Panc1 (cell line): ENCODE measurements at regions not wholly inside any gene's neighbourhood (a gene's known extent, or its start where the extent isn't known, plus 50 kb on each side); places are given as distances from the start of the nearest gene placed in this dataset.

Source experiments
- ATAC-seq: fragments of 200-7000 bp; cut with Tn5 transposase; 2 replicates; pipeline ENCODE4 v1.9.1; 2020; ENCODE audit warnings: mild to moderate bottlenecking, moderate library complexity
- BruUV-seq: library from RNA; stranded (reverse); fragments of 400-500 nt; replicated peaks from 2 replicates; lab custom pipeline; 2021; lab: Mats Ljungman, UMichigan
- CTCF ChIA-PET: fragments of 300-600 bp; sonication (Branson Sonifier 250); formaldehyde crosslinking; loops from one replicate; lab custom pipeline; 2022; ENCODE audit warnings: antibody characterized with exemption; lab: Charles Lee
- POLR2A ChIA-PET: fragments of 300-600 bp; sonication (Branson Sonifier 250); formaldehyde crosslinking; loops from one replicate; lab custom pipeline; 2022; ENCODE audit warnings: antibody characterized with exemption; lab: Charles Lee
- DNase-seq: peaks from one replicate; pipeline ENCODE4 v3.0.0-alpha.2; 2010; ENCODE audit warnings: low read depth, low spot score
- H3K27ac ChIP-seq: 2 replicates; pipeline ENCODE4 v1.5.1; 2011; ENCODE audit warnings: mild to moderate bottlenecking, low read length, inconsistent platforms
- H3K27me3 ChIP-seq: fragments of 200-500 bp; sonication (Bioruptor generic); 2 replicates; pipeline ENCODE4 v1.6.0; 2014; ENCODE audit warnings: low read length, inconsistent platforms; ENCODE audit not compliant: control insufficient read depth, insufficient read depth
- H3K36me3 ChIP-seq: fragments of 200-500 bp; sonication (Bioruptor generic); 2 replicates; pipeline ENCODE4 v1.5.1; 2014; ENCODE audit warnings: inconsistent platforms, mild to moderate bottlenecking, low read length, moderate library complexity; ENCODE audit not compliant: control insufficient read depth, insufficient read depth
- H3K4me1 ChIP-seq: 2 replicates; pipeline ENCODE4 v1.5.1; 2011; ENCODE audit warnings: inconsistent platforms, mild to moderate bottlenecking, low read length, moderate library complexity; ENCODE audit not compliant: control insufficient read depth, insufficient read depth
- H3K4me3 ChIP-seq, 2 experiments: 2 replicates each; pipeline ENCODE4 v1.5.1; 2011 to 2012; ENCODE audit warnings: low read depth in 2 of 2, low read length in 2 of 2, mild to moderate bottlenecking in 2 of 2, inconsistent platforms in 1 of 2, moderate library complexity in 1 of 2
- H3K9me3 ChIP-seq: fragments of 200-500 bp; sonication (Bioruptor generic); 2 replicates; pipeline ENCODE4 v1.5.1; 2014; ENCODE audit warnings: low read depth, mild to moderate bottlenecking, inconsistent platforms, low read length, moderate library complexity; ENCODE audit not compliant: control insufficient read depth, insufficient read depth
- POLR2AphosphoS5 ChIP-seq: IDR thresholded peaks from 2 replicates; pipeline ENCODE4 v1.6.1; 2012; ENCODE audit warnings: mild to moderate bottlenecking, low read depth, low read length, moderate library complexity
- SIN3A ChIP-seq: IDR thresholded peaks from 2 replicates; pipeline ENCODE4 v1.6.1; 2012; ENCODE audit warnings: low read depth, mild to moderate bottlenecking, low read length, moderate library complexity, borderline replicate concordance; ENCODE audit not compliant: insufficient read depth
- TCF7L2 ChIP-seq: IDR thresholded peaks from 2 replicates; pipeline ENCODE4 v1.6.1; 2011; ENCODE audit warnings: mild to moderate bottlenecking, low read depth, low read length, inconsistent platforms
- in situ Hi-C: cut with HindIII; loops from 2 replicates; pipeline ENCODE4 v1.10.0; 2016; ENCODE audit warnings: low sequenced_read_pairs, low pct_unique_long_range_greater_than_20kb
- intact Hi-C: fragments of 100-400 bp; cut with micrococcal nuclease; formaldehyde crosslinking; loops from one replicate; pipeline ENCODE4 v1.10.0; 2022; ENCODE audit not compliant: unreplicated experiment
- TF ChIP-seq, protein P1 (sequence below): fragments of 450-650 bp; IDR thresholded peaks from 2 replicates; pipeline ENCODE4 v1.5.1; 2017; ENCODE audit warnings: mild to moderate bottlenecking
- TF ChIP-seq, protein P2 (sequence below), 2 experiments: IDR thresholded peaks; 2 replicates each; pipeline ENCODE4 v1.6.1; 2011 to 2012; ENCODE audit warnings: low read depth in 2 of 2, control low read depth in 1 of 2, low read length in 1 of 2, mild to moderate bottlenecking in 1 of 2, moderate library complexity in 1 of 2; ENCODE audit not compliant: insufficient read depth in 1 of 2

DNA sequence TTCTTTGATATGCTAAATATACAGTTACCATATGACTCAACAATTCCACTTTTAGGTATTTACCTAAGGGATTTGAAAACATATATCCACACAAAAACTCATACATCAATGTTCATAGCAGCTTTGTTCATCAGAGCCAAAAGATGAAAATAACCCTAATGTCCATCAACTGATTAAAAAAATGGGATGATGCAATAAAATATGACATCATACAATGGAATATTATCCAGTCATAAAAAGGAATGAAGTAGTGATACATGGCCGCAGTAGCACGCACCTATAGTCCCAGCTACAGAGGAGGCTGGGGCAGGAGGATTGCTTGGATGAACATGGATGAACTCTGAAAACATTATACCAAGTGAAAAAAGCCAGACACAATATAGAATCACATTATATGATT lies 101.4 kb upstream of the SIRPA start:
- in situ Hi-C loops (no loop called here), intact Hi-C loops (no loop called here)
- BruUV-seq: no TSS peak
- Histone ChIP-seq H3K4me3 (no peak overlapping the region), H3K4me1 (no peaks in the 10 kb centered on the region), H3K27ac (no peak overlapping the region), H3K36me3 (no peaks in the 10 kb centered on the region), H3K27me3 (peaks cover 27% of the 10 kb centered on the region), H3K9me3 (no peaks in the 10 kb centered on the region)
- no peak for DNase-seq
- TF ChIP-seq SIN3A (no peak), POLR2AphosphoS5 (no peak)
- TF ChIP-seq, protein P1, sequence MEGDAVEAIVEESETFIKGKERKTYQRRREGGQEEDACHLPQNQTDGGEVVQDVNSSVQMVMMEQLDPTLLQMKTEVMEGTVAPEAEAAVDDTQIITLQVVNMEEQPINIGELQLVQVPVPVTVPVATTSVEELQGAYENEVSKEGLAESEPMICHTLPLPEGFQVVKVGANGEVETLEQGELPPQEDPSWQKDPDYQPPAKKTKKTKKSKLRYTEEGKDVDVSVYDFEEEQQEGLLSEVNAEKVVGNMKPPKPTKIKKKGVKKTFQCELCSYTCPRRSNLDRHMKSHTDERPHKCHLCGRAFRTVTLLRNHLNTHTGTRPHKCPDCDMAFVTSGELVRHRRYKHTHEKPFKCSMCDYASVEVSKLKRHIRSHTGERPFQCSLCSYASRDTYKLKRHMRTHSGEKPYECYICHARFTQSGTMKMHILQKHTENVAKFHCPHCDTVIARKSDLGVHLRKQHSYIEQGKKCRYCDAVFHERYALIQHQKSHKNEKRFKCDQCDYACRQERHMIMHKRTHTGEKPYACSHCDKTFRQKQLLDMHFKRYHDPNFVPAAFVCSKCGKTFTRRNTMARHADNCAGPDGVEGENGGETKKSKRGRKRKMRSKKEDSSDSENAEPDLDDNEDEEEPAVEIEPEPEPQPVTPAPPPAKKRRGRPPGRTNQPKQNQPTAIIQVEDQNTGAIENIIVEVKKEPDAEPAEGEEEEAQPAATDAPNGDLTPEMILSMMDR: no peak
- TF ChIP-seq, protein P2, sequence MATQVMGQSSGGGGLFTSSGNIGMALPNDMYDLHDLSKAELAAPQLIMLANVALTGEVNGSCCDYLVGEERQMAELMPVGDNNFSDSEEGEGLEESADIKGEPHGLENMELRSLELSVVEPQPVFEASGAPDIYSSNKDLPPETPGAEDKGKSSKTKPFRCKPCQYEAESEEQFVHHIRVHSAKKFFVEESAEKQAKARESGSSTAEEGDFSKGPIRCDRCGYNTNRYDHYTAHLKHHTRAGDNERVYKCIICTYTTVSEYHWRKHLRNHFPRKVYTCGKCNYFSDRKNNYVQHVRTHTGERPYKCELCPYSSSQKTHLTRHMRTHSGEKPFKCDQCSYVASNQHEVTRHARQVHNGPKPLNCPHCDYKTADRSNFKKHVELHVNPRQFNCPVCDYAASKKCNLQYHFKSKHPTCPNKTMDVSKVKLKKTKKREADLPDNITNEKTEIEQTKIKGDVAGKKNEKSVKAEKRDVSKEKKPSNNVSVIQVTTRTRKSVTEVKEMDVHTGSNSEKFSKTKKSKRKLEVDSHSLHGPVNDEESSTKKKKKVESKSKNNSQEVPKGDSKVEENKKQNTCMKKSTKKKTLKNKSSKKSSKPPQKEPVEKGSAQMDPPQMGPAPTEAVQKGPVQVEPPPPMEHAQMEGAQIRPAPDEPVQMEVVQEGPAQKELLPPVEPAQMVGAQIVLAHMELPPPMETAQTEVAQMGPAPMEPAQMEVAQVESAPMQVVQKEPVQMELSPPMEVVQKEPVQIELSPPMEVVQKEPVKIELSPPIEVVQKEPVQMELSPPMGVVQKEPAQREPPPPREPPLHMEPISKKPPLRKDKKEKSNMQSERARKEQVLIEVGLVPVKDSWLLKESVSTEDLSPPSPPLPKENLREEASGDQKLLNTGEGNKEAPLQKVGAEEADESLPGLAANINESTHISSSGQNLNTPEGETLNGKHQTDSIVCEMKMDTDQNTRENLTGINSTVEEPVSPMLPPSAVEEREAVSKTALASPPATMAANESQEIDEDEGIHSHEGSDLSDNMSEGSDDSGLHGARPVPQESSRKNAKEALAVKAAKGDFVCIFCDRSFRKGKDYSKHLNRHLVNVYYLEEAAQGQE (IDR thresholded peaks at IDR 0.05; ENCODE audit: insufficient read depth in 1 of 2, low read depth in 2 of 2, low read length in 1 of 2): no peak
- POLR2A ChIA-PET: no interaction called here
- ATAC-seq: no peak
- CTCF ChIA-PET: no interaction called here

DNA sequence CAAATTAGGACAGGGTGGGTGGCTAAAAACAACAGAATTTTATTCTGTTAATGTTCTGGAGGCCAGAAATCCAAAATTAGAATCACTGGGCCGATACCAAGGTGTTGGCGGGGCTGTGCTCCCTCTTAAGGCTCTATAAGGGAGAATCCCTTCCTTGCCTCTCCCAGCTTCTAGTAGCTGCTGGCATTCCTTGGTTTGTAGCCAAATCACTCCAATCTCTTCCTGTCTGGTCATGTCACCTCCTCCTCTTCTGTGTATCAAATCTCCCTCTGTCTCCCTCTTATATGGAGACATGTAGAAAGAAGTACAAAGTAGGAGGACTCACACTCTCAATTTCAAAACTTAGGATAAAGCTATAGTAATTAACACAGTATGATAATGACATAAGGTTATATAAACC lies 102.9 kb upstream of the SIRPA start:
- BruUV-seq: no TSS peak
- ChIA-PET POLR2A (no interaction called here), CTCF (no interaction called here)
- H3K27ac ChIP-seq: no peak overlapping the region
- no peak for ATAC-seq
- DNase-seq: no peak
- H3K4me3 ChIP-seq: no peak overlapping the region
- in situ Hi-C loops: no loop called here
- no peaks in the 10 kb centered on the region for H3K9me3 ChIP-seq
- peaks cover 36% of the 10 kb centered on the region for H3K27me3 ChIP-seq
- intact Hi-C loops: no loop called here
- H3K4me1 ChIP-seq: no peaks in the 10 kb centered on the region
- H3K36me3 ChIP-seq: no peaks in the 10 kb centered on the region
- TF ChIP-seq, protein P1: no peak
- TF ChIP-seq SIN3A (no peak), POLR2AphosphoS5 (no peak), TCF7L2 (no peak)
- TF ChIP-seq, protein P2 (IDR thresholded peaks at IDR 0.05; ENCODE audit: insufficient read depth in 1 of 2, low read depth in 2 of 2, low read length in 1 of 2): no peak
